ENCODE measurements at regions not wholly inside any gene's neighbourhood (a gene's known extent, or its start where the extent isn't known, plus 50 kb on each side); places are given as distances from the start of the nearest gene placed in this dataset.

- no peak for DNase-seq
Observed at GRCh38 chr22:34462795-34463194, 542.5 kb upstream of the LARGE1 start.

- DNase-seq: no peak
Observed at GRCh38 chr22:34475886-34476285, 555.6 kb upstream of the LARGE1 start.

- no peak for DNase-seq
Observed at GRCh38 chr22:34476762-34477161, 556.5 kb upstream of the LARGE1 start.

GRCh38 chr22:34481090-34481489 lies 560.8 kb upstream of the LARGE1 start:
- DNase-seq: no peak

GRCh38 chr22:34486381-34486780 lies 566.1 kb upstream of the LARGE1 start:
- DNase-seq: no peak

- no peak for DNase-seq
Observed at GRCh38 chr22:34489861-34490260, 569.6 kb upstream of the LARGE1 start.

- DNase-seq: no peak
Observed at GRCh38 chr22:34490886-34491285, 570.6 kb upstream of the LARGE1 start.

GRCh38 chr22:34493486-34493885 lies 572.5 kb upstream of the ISX start:
- no peak for DNase-seq

- no peak for DNase-seq
Observed at GRCh38 chr22:34501366-34501965, 564.5 kb upstream of the ISX start.

- no peak for DNase-seq
Observed at GRCh38 chr22:34502821-34503220, 563.1 kb upstream of the ISX start.

- DNase-seq: no peak
Observed at GRCh38 chr22:34508797-34509196, 557.2 kb upstream of the ISX start.

- DNase-seq: no peak
Observed at GRCh38 chr22:34526681-34527080, 539.3 kb upstream of the ISX start.

- DNase-seq: no peak
Observed at GRCh38 chr22:34534101-34534500, 531.9 kb upstream of the ISX start.

GRCh38 chr22:34567367-34567766 lies 498.6 kb upstream of the ISX start:
- no peak for DNase-seq

GRCh38 chr22:34570408-34570807 lies 495.6 kb upstream of the ISX start:
- DNase-seq: no peak

GRCh38 chr22:34579519-34579918 lies 486.4 kb upstream of the ISX start:
- no peak for DNase-seq

GRCh38 chr22:34587357-34588356 lies 478.3 kb upstream of the ISX start:
- no peak for DNase-seq

GRCh38 chr22:34588871-34589545 lies 476.9 kb upstream of the ISX start:
- no peak for DNase-seq

- no peak for DNase-seq
Observed at GRCh38 chr22:34592123-34592740, 473.7 kb upstream of the ISX start.

- DNase-seq: no peak
Observed at GRCh38 chr22:34599567-34599966, 466.4 kb upstream of the ISX start.

- no peak for DNase-seq
Observed at GRCh38 chr22:34604312-34604711, 461.6 kb upstream of the ISX start.

- DNase-seq: no peak
Observed at GRCh38 chr22:34608106-34608505, 457.9 kb upstream of the ISX start.

GRCh38 chr22:34608540-34609115 lies 457.3 kb upstream of the ISX start:
- no peak for DNase-seq

Measured in COR-L47 (cell line).